Ramos (cell line): ENCODE measurements at regions not wholly inside any gene's neighbourhood (a gene's known extent, or its start where the extent isn't known, plus 50 kb on each side); places are given as distances from the start of the nearest gene placed in this dataset.

Experiments used
- in situ Hi-C: fragments of 300-500 bp; cut with MboI; formaldehyde crosslinking; loops from one replicate; pipeline ENCODE4 v1.14.3; 2022; ENCODE audit warnings: low sequenced_read_pairs; ENCODE audit not compliant: unreplicated experiment

GRCh38 chr15:91699741-91700140, 153.8 kb upstream of the SLCO3A1 start:
- in situ Hi-C loops, result loop anchor here (5.0 kb wide), 1 partner anchor 383 kb away; no protein-coding TSS in a partner anchor

DNA sequence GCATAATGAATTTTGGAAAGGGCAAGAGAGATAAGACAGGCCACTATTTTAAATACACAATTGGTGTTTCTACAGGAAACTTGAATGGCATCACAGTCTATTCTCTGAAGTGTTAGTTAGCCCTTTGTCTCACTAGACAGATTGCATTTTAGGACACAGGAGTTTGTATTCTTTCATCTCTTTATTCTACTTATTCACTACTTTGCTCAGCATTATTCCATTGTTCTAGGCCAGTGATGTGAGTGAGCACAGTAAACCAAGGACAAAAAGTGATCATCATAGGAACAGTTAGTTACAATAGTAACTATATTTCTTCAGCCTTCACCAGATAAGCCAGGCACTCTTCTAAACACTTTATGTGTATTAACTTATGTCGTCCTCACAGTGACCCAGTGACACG, 150.2 kb upstream of the SLCO3A1 start:
- in situ Hi-C loops, result loop anchor here (5.0 kb wide), 1 partner anchor 379 kb away; no protein-coding TSS in a partner anchor

- in situ Hi-C loops, result loop anchor here (5.0 kb wide), 1 partner anchor 378 kb away; no protein-coding TSS in a partner anchor
Observed at GRCh38 chr15:91704343-91704742, 149.2 kb upstream of the SLCO3A1 start.

GRCh38 chr15:91706322-91707032, 147.0 kb upstream of the SLCO3A1 start:
- in situ Hi-C loops, result no loop called here

- in situ Hi-C loops, result no loop called here
Observed at GRCh38 chr15:91710080-91710698, 143.3 kb upstream of the SLCO3A1 start.

- in situ Hi-C loops, result no loop called here
Observed at GRCh38 chr15:91711384-91712033, 142.0 kb upstream of the SLCO3A1 start.

DNA sequence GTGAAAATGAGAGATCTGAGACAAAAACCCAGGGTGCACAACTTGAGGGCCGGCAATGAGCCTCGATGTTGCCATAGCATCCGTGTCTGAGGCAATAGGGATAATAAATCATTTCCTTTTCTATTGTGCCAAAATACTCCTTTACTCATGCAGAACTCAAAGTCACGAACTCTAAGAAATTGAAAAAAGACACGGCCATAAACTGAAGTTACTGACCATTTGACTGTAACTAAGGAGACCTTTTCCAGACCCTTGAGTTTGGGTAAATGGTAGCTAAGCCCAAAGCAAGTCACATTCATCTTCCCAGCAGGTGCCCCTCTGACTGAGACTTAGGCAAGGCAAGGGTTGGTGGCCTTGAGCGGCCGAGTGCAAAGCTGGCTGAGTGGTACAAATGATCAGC, 141.2 kb upstream of the SLCO3A1 start:
- in situ Hi-C loops, result no loop called here

DNA sequence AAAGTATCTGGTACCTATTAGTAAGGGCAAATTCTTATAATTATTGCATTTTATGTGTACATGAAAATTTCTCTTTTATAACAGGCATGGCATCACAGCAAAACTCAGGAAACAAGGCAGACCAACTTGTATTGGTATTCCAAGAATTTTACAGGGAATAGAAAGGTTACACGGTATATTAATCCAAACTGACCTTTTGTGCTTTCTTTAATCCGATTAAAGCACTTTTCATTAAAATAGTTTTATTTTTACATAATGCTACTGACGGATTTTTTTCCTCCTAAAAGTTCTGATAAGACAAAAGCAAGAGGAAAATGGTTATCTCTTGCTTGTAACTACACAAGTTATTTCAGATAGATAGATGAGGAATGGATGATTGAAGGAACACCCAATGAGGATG, 137.0 kb upstream of the SLCO3A1 start:
- in situ Hi-C loops, result no loop called here

- in situ Hi-C loops, result no loop called here
Observed at GRCh38 chr15:91717811-91718210, 135.7 kb upstream of the SLCO3A1 start.

GRCh38 chr15:91723959-91724358, 129.5 kb upstream of the SLCO3A1 start:
- in situ Hi-C loops, result no loop called here

- in situ Hi-C loops, result no loop called here
Observed at GRCh38 chr15:91733661-91734060, 119.8 kb upstream of the SLCO3A1 start.

GRCh38 chr15:91737151-91737818, 116.2 kb upstream of the SLCO3A1 start:
- in situ Hi-C loops, result no loop called here

- in situ Hi-C loops, result no loop called here
Observed at GRCh38 chr15:91741986-91742385, 111.5 kb upstream of the SLCO3A1 start.

DNA sequence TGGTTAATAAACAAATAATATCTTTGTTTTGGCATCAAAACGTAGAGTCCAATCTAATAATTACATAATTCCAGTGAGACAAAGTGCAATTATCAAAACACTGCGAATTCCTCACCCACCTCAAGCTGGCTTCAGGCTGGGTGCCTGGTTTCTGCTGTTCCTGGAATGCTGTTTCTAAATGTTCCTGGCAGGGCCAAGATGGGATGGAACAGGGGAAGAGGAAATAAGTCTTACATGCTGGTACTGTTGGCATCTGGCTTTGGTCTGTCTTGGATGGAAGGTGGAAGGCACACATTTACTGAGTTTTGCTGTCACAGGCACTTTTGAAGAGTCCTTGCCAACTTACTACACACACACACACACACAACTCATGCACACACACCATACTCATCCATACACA, 101.9 kb upstream of the SLCO3A1 start:
- in situ Hi-C loops, result no loop called here

GRCh38 chr15:91752081-91752785, 101.3 kb upstream of the SLCO3A1 start:
- in situ Hi-C loops, result no loop called here

- in situ Hi-C loops, result no loop called here
Observed at GRCh38 chr15:91759560-91759959, 93.9 kb upstream of the SLCO3A1 start.

DNA sequence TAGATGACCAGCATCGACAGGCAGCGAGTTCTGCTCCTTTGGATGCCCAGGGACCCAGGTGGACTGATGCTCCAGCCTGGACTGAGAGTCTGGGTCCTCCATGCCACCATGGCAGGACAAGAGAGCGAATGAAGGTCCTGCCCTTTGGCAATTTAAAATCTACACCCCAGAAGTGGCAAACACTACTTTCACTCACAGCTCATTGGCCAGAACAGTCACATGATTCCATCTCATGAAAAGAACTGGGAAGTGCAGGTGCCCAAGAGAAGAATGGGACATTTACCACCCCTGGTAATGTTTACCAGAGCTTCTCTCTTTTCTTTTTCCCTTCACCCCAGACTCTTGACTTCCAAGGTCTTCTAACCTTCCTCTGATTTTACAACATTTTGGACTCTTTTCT, 87.8 kb upstream of the SLCO3A1 start:
- in situ Hi-C loops, result no loop called here

DNA sequence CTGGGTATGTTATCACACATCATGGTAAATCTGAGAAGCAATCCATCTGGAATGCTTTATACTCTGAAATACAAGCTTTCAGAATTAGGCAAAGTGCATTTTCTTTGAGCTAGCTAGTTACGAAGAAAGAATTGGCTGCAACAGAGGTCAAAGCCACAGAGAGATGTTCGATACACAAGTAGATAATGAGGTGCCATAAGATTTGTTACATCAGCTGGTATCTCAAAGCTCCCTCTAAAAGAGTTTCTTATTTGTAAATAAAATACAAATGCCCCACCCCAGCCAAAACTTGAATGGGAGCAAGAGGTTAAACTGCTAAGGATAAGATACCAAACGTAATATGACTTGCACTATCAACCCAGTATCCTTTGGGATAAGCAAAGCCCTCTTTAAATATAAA, 84.0 kb upstream of the SLCO3A1 start:
- in situ Hi-C loops, result no loop called here

DNA sequence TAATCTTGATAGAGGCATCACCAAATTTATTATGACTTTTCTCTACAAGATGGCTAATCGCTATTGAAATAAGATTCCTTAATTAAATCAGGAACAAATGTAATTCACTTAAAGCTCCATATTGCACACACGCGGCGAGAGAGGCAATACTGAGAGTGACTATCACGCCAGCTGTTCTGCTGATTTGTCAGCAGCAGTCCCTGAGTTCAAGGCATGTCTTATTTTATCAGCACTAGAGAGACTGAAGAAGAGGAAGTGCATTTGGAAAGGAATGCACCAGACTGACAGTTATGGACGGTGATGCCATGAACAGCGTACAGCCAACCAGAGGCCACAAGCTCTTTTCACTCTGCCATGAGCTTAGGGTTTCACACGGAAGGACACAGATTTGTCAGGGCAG, 83.6 kb upstream of the SLCO3A1 start:
- in situ Hi-C loops, result no loop called here

GRCh38 chr15:91776104-91776503, 77.4 kb upstream of the SLCO3A1 start:
- in situ Hi-C loops, result no loop called here
